GM23338 (cell line): ENCODE measurements at regions not wholly inside any gene's neighbourhood (a gene's known extent, or its start where the extent isn't known, plus 50 kb on each side); places are given as distances from the start of the nearest gene placed in this dataset.

Experiments
- CREB1 ChIP-seq: fragments of 250-450 bp; sonication (Bioruptor Pico); IDR thresholded peaks from 2 replicates; pipeline ENCODE4 v1.5.0; 2020; ENCODE audit warnings: low read depth, mild to moderate bottlenecking, moderate library complexity
- CTCF ChIP-seq, 2 experiments: fragments of 200-600 bp in 1 of 2; sonication (generic) in 1 of 2; conservative IDR thresholded peaks; 2 replicates each; pipeline versions ENCODE4 v1.5.1 to v1.6.1; 2016 to 2017; ENCODE audit warnings: antibody characterized with exemption in 2 of 2, low read depth in 2 of 2, mild to moderate bottlenecking in 2 of 2, moderate library complexity in 1 of 2
- ETS1 ChIP-seq: IDR thresholded peaks from 2 replicates; pipeline ENCODE4 v1.6.1; 2016; ENCODE audit warnings: antibody characterized with exemption
- EZH2 ChIP-seq: fragments of 200-600 bp; sonication (generic); IDR thresholded peaks from one replicate; pipeline ENCODE4 v1.8.0; 2017; ENCODE audit warnings: antibody characterized with exemption, mild to moderate bottlenecking, low read depth; ENCODE audit not compliant: unreplicated experiment
- EZH2phosphoT487 ChIP-seq: fragments of 200-600 bp; sonication (generic); IDR thresholded peaks from one replicate; pipeline ENCODE4 v1.8.1; 2018; ENCODE audit warnings: antibody characterized with exemption; ENCODE audit not compliant: unreplicated experiment
- JUNB ChIP-seq: IDR thresholded peaks from one replicate; pipeline ENCODE4 v1.6.1; 2016; ENCODE audit warnings: antibody characterized with exemption; ENCODE audit not compliant: unreplicated experiment
- NANOG ChIP-seq: IDR thresholded peaks from 2 replicates; pipeline ENCODE4 v1.6.1; 2016; ENCODE audit warnings: antibody characterized with exemption, borderline replicate concordance
- POLR2AphosphoS5 ChIP-seq: IDR thresholded peaks from 2 replicates; pipeline ENCODE4 v1.6.1; 2016; ENCODE audit warnings: antibody characterized with exemption, low read depth
- REST ChIP-seq: IDR thresholded peaks from one replicate; pipeline ENCODE4 v1.6.1; 2018; ENCODE audit warnings: antibody characterized with exemption; ENCODE audit not compliant: unreplicated experiment
- STAT1 ChIP-seq: IDR thresholded peaks from one replicate; pipeline ENCODE4 v1.6.1; 2016; ENCODE audit warnings: antibody characterized with exemption; ENCODE audit not compliant: unreplicated experiment
- ZNF114 ChIP-seq: fragments of 250-450 bp; sonication (Bioruptor Pico); IDR thresholded peaks from 2 replicates; pipeline ENCODE4 v1.5.0; 2020; ENCODE audit warnings: mild to moderate bottlenecking, moderate library complexity
- ZNF331 ChIP-seq: fragments of 250-450 bp; sonication (Bioruptor Pico); IDR thresholded peaks from 2 replicates; pipeline ENCODE4 v1.5.0; 2020; ENCODE audit warnings: low read depth, mild to moderate bottlenecking, moderate library complexity
- TF ChIP-seq, protein P1 (sequence below): fragments of 250-450 bp; sonication (Bioruptor Pico); IDR thresholded peaks from 2 replicates; pipeline ENCODE4 v1.5.0; 2020; ENCODE audit warnings: mild to moderate bottlenecking, moderate library complexity

GRCh38 chr4:155094201-155094820 lies 114.1 kb upstream of the NPY2R start:
- TF ChIP-seq CTCF (conservative IDR thresholded peaks at IDR 0.05; ENCODE audit: low read depth in 2 of 2): no peak
- TF ChIP-seq JUNB: no peak
- no peak for TF ChIP-seq EZH2
- TF ChIP-seq EZH2phosphoT487: no peak
- no peak for TF ChIP-seq ETS1
- TF ChIP-seq CREB1 (CRISPR knock-in tag): no peak
- no peak for TF ChIP-seq POLR2AphosphoS5
- no peak for TF ChIP-seq NANOG
- no peak for TF ChIP-seq ZNF114 (CRISPR knock-in tag)
- no peak for TF ChIP-seq REST
- TF ChIP-seq STAT1: no peak
- TF ChIP-seq, protein P1, sequence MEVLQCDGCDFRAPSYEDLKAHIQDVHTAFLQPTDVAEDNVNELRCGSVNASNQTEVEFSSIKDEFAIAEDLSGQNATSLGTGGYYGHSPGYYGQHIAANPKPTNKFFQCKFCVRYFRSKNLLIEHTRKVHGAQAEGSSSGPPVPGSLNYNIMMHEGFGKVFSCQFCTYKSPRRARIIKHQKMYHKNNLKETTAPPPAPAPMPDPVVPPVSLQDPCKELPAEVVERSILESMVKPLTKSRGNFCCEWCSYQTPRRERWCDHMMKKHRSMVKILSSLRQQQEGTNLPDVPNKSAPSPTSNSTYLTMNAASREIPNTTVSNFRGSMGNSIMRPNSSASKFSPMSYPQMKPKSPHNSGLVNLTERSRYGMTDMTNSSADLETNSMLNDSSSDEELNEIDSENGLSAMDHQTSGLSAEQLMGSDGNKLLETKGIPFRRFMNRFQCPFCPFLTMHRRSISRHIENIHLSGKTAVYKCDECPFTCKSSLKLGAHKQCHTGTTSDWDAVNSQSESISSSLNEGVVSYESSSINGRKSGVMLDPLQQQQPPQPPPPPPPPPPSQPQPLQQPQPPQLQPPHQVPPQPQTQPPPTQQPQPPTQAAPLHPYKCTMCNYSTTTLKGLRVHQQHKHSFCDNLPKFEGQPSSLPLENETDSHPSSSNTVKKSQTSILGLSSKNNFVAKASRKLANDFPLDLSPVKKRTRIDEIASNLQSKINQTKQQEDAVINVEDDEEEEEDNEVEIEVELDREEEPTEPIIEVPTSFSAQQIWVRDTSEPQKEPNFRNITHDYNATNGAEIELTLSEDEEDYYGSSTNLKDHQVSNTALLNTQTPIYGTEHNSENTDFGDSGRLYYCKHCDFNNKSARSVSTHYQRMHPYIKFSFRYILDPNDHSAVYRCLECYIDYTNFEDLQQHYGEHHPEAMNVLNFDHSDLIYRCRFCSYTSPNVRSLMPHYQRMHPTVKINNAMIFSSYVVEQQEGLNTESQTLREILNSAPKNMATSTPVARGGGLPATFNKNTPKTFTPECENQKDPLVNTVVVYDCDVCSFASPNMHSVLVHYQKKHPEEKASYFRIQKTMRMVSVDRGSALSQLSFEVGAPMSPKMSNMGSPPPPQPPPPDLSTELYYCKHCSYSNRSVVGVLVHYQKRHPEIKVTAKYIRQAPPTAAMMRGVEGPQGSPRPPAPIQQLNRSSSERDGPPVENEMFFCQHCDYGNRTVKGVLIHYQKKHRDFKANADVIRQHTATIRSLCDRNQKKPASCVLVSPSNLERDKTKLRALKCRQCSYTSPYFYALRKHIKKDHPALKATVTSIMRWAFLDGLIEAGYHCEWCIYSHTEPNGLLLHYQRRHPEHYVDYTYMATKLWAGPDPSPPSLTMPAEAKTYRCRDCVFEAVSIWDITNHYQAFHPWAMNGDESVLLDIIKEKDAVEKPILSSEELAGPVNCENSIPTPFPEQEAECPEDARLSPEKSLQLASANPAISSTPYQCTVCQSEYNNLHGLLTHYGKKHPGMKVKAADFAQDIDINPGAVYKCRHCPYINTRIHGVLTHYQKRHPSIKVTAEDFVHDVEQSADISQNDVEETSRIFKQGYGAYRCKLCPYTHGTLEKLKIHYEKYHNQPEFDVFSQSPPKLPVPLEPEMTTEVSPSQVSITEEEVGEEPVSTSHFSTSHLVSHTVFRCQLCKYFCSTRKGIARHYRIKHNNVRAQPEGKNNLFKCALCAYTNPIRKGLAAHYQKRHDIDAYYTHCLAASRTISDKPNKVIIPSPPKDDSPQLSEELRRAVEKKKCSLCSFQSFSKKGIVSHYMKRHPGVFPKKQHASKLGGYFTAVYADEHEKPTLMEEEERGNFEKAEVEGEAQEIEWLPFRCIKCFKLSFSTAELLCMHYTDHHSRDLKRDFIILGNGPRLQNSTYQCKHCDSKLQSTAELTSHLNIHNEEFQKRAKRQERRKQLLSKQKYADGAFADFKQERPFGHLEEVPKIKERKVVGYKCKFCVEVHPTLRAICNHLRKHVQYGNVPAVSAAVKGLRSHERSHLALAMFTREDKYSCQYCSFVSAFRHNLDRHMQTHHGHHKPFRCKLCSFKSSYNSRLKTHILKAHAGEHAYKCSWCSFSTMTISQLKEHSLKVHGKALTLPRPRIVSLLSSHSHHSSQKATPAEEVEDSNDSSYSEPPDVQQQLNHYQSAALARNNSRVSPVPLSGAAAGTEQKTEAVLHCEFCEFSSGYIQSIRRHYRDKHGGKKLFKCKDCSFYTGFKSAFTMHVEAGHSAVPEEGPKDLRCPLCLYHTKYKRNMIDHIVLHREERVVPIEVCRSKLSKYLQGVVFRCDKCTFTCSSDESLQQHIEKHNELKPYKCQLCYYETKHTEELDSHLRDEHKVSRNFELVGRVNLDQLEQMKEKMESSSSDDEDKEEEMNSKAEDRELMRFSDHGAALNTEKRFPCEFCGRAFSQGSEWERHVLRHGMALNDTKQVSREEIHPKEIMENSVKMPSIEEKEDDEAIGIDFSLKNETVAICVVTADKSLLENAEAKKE: no peak
- TF ChIP-seq ZNF331 (CRISPR knock-in tag): no peak
